ENCODE measurements at regions not wholly inside any gene's neighbourhood (a gene's known extent, or its start where the extent isn't known, plus 50 kb on each side); places are given as distances from the start of the nearest gene placed in this dataset.

DNA sequence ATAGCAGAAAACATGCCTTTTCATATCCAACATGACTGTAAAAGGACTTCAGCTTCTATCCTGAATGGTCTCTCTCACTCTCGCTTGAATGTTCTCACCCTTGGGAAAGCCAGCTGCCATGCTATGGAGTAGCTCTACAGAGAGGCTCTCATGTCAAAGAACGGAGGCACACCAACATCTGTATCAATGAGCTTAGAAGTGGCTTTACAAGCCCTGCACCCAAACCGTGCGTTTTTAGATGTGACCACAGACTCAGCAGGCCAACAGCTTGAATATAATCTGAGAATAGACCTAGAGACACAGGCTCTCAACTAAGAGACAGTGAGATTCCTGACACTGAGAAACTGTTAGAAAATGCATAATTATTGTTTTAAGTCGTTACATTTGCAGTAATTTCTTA is 1231.6 kb upstream of the CDH9 start:
- H3K4me3 ChIP-seq (replicated peaks; ENCODE audit: low read depth, low read length) = no peak overlapping the region
- no peak for DNase-seq (ENCODE audit: extremely low read depth, insufficient read length)
- TF ChIP-seq CTCF (IDR thresholded peaks at IDR 0.05; ENCODE audit: insufficient read depth, low read length, poor library complexity, severe bottlenecking) = no peak
- no peaks in the 10 kb centered on the region for H3K36me3 ChIP-seq (ENCODE audit: control insufficient read depth, insufficient read depth, low read length)
- no peaks in the 10 kb centered on the region for H3K27me3 ChIP-seq (replicated peaks; ENCODE audit: control insufficient read depth, insufficient read depth, low read length)

- no peak for DNase-seq (ENCODE audit: extremely low read depth, insufficient read length)
- Histone ChIP-seq H3K4me3 (replicated peaks; ENCODE audit: low read depth, low read length) (no peak overlapping the region), H3K27me3 (replicated peaks; ENCODE audit: control insufficient read depth, insufficient read depth, low read length) (no peaks in the 10 kb centered on the region), H3K36me3 (ENCODE audit: control insufficient read depth, insufficient read depth, low read length) (no peaks in the 10 kb centered on the region)
- no peak for TF ChIP-seq CTCF (IDR thresholded peaks at IDR 0.05; ENCODE audit: insufficient read depth, low read length, poor library complexity, severe bottlenecking)
These were observed 1227.5 kb upstream of the CDH9 start for GRCh38 chr5:28265877-28266276.

DNA sequence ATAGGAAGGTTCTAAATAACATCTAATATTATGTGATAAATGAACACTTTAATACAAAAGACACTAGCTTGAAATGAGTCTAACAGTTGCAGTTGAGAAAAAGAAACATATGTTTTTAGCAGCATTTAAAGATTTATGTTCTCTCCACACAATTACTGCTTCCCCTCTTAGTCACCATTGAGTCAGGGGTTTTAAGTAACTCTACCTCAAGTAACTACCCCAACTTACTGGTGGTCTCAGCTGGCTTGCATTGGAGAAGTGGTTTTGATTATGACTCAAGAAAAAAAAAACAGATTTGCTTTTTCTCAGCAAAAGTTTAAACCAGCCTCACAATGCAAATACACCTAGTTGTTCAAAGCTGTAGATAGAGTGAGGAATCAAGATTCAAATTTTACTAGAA is 1216.5 kb upstream of the CDH9 start:
- no peak for DNase-seq (ENCODE audit: extremely low read depth, insufficient read length)
- Histone ChIP-seq H3K36me3 (ENCODE audit: control insufficient read depth, insufficient read depth, low read length) (no peaks in the 10 kb centered on the region), H3K4me3 (replicated peaks; ENCODE audit: low read depth, low read length) (no peak overlapping the region), H3K27me3 (replicated peaks; ENCODE audit: control insufficient read depth, insufficient read depth, low read length) (no peaks in the 10 kb centered on the region)
- no peak for TF ChIP-seq CTCF (IDR thresholded peaks at IDR 0.05; ENCODE audit: insufficient read depth, low read length, poor library complexity, severe bottlenecking)

DNA sequence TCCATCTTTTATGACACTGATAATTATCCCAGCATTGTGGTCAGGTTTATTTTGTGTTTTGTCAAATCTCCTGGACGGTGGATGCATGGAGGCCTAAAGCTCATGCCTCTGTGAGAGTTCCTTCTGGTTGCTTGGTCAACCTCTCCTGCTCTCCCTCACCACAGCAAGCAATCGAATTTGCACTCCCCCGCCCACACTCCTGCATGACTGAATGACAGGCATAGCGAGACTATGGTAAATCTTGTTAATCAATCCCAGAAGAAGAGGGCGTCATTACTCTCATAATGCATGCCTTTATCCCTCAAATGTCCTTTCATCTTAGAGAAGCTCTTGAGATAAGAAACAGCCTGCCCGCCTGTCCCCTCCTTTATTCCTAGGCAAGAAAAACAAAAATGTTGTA is 1215.0 kb upstream of the CDH9 start:
- no peak overlapping the region for H3K4me3 ChIP-seq (replicated peaks; ENCODE audit: low read depth, low read length)
- DNase-seq (ENCODE audit: extremely low read depth, insufficient read length) = no peak
- TF ChIP-seq CTCF (IDR thresholded peaks at IDR 0.05; ENCODE audit: insufficient read depth, low read length, poor library complexity, severe bottlenecking) = no peak
- no peaks in the 10 kb centered on the region for H3K27me3 ChIP-seq (replicated peaks; ENCODE audit: control insufficient read depth, insufficient read depth, low read length)
- H3K36me3 ChIP-seq (ENCODE audit: control insufficient read depth, insufficient read depth, low read length) = no peaks in the 10 kb centered on the region

DNA sequence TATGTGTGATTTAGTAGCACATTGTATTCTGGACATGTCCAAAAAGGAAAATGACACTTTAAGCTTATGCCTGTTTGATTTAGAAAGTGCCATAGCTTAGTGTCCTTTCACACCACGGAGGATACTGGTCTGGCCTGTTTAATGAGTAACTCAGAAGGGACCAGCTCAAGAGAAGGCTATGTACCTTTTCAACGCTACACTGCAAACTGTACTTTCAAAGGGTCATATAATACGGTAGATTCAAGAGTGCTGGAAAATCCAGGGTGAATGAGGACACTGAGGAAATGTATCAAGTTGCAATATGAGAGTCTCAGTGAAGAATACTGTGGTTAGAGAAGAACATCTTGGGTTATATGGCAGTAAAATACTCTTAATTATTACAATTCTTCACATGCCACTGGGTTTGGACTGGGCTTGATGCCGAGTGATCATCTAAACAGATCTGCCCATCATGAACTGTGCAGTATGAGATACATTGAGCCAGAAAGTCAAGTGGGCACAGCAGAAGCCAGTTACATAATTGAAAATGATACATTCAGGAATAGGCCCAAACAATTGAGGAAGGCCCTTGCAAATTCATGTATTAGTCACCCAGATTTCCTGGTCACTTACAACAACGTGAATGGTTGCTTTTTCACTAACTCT is 1211.5 kb upstream of the CDH9 start:
- TF ChIP-seq CTCF (IDR thresholded peaks at IDR 0.05; ENCODE audit: insufficient read depth, low read length, poor library complexity, severe bottlenecking) = no peak
- H3K27me3 ChIP-seq (replicated peaks; ENCODE audit: control insufficient read depth, insufficient read depth, low read length) = no peaks in the 10 kb centered on the region
- H3K4me3 ChIP-seq (replicated peaks; ENCODE audit: low read depth, low read length) = no peak overlapping the region
- no peaks in the 10 kb centered on the region for H3K36me3 ChIP-seq (ENCODE audit: control insufficient read depth, insufficient read depth, low read length)
- DNase-seq (ENCODE audit: extremely low read depth, insufficient read length) = no peak

All from GM06990 (cell line).